ENCODE measurements at regions not wholly inside any gene's neighbourhood (a gene's known extent, or its start where the extent isn't known, plus 50 kb on each side); places are given as distances from the start of the nearest gene placed in this dataset.

- TF ChIP-seq, protein P1, sequence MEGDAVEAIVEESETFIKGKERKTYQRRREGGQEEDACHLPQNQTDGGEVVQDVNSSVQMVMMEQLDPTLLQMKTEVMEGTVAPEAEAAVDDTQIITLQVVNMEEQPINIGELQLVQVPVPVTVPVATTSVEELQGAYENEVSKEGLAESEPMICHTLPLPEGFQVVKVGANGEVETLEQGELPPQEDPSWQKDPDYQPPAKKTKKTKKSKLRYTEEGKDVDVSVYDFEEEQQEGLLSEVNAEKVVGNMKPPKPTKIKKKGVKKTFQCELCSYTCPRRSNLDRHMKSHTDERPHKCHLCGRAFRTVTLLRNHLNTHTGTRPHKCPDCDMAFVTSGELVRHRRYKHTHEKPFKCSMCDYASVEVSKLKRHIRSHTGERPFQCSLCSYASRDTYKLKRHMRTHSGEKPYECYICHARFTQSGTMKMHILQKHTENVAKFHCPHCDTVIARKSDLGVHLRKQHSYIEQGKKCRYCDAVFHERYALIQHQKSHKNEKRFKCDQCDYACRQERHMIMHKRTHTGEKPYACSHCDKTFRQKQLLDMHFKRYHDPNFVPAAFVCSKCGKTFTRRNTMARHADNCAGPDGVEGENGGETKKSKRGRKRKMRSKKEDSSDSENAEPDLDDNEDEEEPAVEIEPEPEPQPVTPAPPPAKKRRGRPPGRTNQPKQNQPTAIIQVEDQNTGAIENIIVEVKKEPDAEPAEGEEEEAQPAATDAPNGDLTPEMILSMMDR (conservative IDR thresholded peaks at IDR 0.05; ENCODE audit: low read depth, low read length), result no peak
- TF ChIP-seq EZH2 (IDR thresholded peaks at IDR 0.05; ENCODE audit: borderline replicate concordance, low read depth, low read length, poor library complexity, severe bottlenecking), result no peak
Observed at GRCh38 chr3:115469649-115470048, 153.7 kb upstream of the GAP43 start.

Data from A673 (cell line).